ENCODE measurements at regions not wholly inside any gene's neighbourhood (a gene's known extent, or its start where the extent isn't known, plus 50 kb on each side); places are given as distances from the start of the nearest gene placed in this dataset.

GRCh38 chr13:56900549-56901279 is 240.0 kb upstream of the PRR20A start:
- H3K4me3 ChIP-seq: no peak overlapping the region
- H3K4me1 ChIP-seq: no peaks in the 10 kb centered on the region
- no peak for DNase-seq (ENCODE audit: low spot score in 2 of 2)
- no peak overlapping the region for H3K27ac ChIP-seq
- H3K36me3 ChIP-seq: no peaks in the 10 kb centered on the region
- H3K9me3 ChIP-seq: no peaks in the 10 kb centered on the region
- WGBS: 94% methylated on average over 24 of the region's 30 CpGs
- no peak for TF ChIP-seq CTCF (IDR thresholded peaks at IDR 0.05)
- TF ChIP-seq EP300 (IDR thresholded peaks at IDR 0.05): no peak
- TF ChIP-seq POLR2AphosphoS5 (IDR thresholded peaks at IDR 0.05): no peak
- TF ChIP-seq POLR2A (IDR thresholded peaks at IDR 0.05): no peak
- no peaks in the 10 kb centered on the region for H3K27me3 ChIP-seq

- Histone ChIP-seq H3K9me3 (no peaks in the 10 kb centered on the region), H3K4me1 (no peaks in the 10 kb centered on the region), H3K27ac (no peak overlapping the region), H3K27me3 (no peaks in the 10 kb centered on the region), H3K36me3 (no peaks in the 10 kb centered on the region), H3K4me3 (no peak overlapping the region)
- no peak for DNase-seq (ENCODE audit: low spot score in 2 of 2)
- WGBS: 94% methylated on average over 9 of the region's 9 CpGs
- TF ChIP-seq POLR2A (IDR thresholded peaks at IDR 0.05) (no peak), CTCF (IDR thresholded peaks at IDR 0.05) (no peak), EP300 (IDR thresholded peaks at IDR 0.05) (no peak), POLR2AphosphoS5 (IDR thresholded peaks at IDR 0.05) (no peak)
Observed at GRCh38 chr13:56902276-56902675, 238.4 kb upstream of the PRR20A start.

- no peak for DNase-seq (ENCODE audit: low spot score in 2 of 2)
- no peaks in the 10 kb centered on the region for H3K9me3 ChIP-seq
- 89% methylated on average over 3 of the region's 3 CpGs for WGBS
- no peak overlapping the region for H3K4me3 ChIP-seq
- no peaks in the 10 kb centered on the region for H3K4me1 ChIP-seq
- no peaks in the 10 kb centered on the region for H3K36me3 ChIP-seq
- TF ChIP-seq CTCF (IDR thresholded peaks at IDR 0.05) (no peak), EP300 (IDR thresholded peaks at IDR 0.05) (no peak)
- no peak overlapping the region for H3K27ac ChIP-seq
- no peaks in the 10 kb centered on the region for H3K27me3 ChIP-seq
Observed at GRCh38 chr13:56903710-56904282, 236.9 kb upstream of the PRR20A start.

GRCh38 chr13:56906909-56907308 is 233.8 kb upstream of the PRR20A start:
- WGBS: 37% methylated on average over 1 of the region's 1 CpG
- no peak for DNase-seq (ENCODE audit: low spot score in 2 of 2)
- Histone ChIP-seq H3K4me1 (no peaks in the 10 kb centered on the region), H3K27ac (no peak overlapping the region), H3K36me3 (no peaks in the 10 kb centered on the region), H3K4me3 (no peak overlapping the region), H3K27me3 (no peaks in the 10 kb centered on the region), H3K9me3 (no peaks in the 10 kb centered on the region)
- TF ChIP-seq POLR2AphosphoS5 (IDR thresholded peaks at IDR 0.05) (no peak), CTCF (IDR thresholded peaks at IDR 0.05) (no peak), POLR2A (IDR thresholded peaks at IDR 0.05) (no peak), EP300 (IDR thresholded peaks at IDR 0.05) (no peak)

GRCh38 chr13:56907766-56908165 is 233.0 kb upstream of the PRR20A start:
- no peaks in the 10 kb centered on the region for H3K27me3 ChIP-seq
- no peaks in the 10 kb centered on the region for H3K9me3 ChIP-seq
- H3K4me1 ChIP-seq: no peaks in the 10 kb centered on the region
- DNase-seq (ENCODE audit: low spot score in 2 of 2): no peak
- no peaks in the 10 kb centered on the region for H3K36me3 ChIP-seq
- 44% methylated on average over 2 of the region's 2 CpGs for WGBS
- TF ChIP-seq POLR2AphosphoS5 (IDR thresholded peaks at IDR 0.05) (no peak), CTCF (IDR thresholded peaks at IDR 0.05) (no peak), POLR2A (IDR thresholded peaks at IDR 0.05) (no peak), EP300 (IDR thresholded peaks at IDR 0.05) (no peak)
- no peak overlapping the region for H3K27ac ChIP-seq
- no peak overlapping the region for H3K4me3 ChIP-seq

Data from suprapubic skin (tissue), 4 donors.